HG02938 (cell line): ENCODE measurements at regions not wholly inside any gene's neighbourhood (a gene's known extent, or its start where the extent isn't known, plus 50 kb on each side); places are given as distances from the start of the nearest gene placed in this dataset.

Experiments used
- ATAC-seq: cut with Tn5 transposase; IDR thresholded peaks from one replicate; pipeline ENCODE4 v1.9.1; 2021; ENCODE audit warnings: mild to moderate bottlenecking, moderate library complexity; ENCODE audit not compliant: unreplicated experiment

DNA sequence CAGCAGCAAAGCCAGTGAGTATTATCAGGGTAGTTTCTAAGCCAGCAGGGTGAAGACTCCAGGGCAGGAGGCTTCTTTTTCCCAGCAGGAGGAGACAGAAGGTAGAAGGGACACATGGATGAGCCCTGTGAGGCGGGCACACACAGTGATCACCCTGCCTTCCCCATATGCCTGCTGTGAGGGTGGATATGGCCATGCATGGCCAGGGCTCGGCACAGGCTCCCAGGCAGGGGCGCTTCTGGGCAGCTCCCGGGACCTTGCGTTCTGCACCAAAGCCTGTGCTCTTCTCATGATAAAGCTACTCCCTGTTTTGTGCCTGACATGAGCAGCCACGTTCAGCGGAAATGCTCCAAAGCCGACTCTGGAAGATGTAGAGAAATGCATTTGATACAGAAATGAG, 807.2 kb downstream of the TYW1 start:
- no peak for ATAC-seq

DNA sequence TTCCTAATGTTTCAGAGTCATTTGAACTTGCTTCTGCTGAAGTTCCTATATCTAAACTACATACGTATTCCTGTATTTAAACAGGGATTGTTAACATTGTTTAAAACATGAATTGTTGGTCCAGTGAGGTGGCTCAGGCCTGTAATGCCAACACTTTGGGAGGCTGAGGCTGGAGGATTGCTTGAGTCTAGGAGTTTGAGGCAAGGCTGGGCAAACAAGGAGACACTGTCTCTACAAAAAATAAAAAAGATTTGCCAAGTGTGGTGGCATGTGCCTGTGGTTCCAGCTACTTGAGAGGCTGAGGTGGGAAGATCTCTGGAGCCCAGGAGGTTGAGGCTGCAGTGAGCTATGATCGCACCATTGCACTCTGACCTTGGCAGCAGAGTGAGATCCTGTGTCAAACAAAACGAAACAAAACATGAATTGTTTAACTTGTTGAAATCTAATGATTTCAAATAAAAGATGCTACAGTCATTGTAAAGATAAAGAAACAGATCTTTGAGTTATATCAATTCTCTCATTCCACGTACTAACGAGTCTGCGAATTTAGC, 809.4 kb downstream of the TYW1 start:
- no peak for ATAC-seq

DNA sequence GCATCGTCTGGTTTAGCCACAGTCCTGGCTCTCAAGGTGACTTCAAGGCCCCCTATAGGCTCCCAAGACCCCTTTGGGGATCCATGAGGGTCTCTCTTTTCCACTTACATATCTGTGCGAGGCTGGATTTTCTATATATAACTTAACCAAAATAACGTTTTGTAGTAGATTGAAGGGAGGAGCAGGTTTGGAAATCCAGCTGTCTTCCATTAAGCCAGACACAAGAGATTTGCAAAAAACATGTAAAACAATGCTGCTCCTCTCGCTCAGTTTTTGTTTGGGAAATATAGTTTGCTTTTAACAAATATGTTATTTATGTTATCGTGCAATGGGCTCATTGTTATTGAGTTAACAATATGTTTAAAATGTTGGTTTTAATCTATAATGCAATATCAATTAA, 811.2 kb downstream of the TYW1 start:
- no peak for ATAC-seq

DNA sequence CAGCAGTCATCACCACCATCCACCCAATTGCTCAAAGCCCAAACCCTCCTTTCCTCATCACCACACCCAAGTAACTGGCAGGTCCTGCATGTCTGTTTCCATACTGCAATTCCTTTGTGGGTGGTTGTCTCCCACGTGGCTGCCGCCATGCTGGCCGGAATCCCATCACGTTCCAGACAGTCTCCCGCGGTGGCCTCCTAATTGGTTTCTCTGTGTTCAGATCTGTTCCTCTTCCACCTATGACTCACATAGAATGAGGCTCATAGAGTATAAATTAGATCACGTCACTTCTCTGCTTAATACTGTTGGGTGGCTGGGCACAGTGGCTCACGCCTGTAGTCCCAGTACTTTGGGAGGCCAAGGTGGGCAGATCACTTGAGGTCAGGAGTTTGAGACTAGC, 813.0 kb downstream of the TYW1 start:
- no peak for ATAC-seq

DNA sequence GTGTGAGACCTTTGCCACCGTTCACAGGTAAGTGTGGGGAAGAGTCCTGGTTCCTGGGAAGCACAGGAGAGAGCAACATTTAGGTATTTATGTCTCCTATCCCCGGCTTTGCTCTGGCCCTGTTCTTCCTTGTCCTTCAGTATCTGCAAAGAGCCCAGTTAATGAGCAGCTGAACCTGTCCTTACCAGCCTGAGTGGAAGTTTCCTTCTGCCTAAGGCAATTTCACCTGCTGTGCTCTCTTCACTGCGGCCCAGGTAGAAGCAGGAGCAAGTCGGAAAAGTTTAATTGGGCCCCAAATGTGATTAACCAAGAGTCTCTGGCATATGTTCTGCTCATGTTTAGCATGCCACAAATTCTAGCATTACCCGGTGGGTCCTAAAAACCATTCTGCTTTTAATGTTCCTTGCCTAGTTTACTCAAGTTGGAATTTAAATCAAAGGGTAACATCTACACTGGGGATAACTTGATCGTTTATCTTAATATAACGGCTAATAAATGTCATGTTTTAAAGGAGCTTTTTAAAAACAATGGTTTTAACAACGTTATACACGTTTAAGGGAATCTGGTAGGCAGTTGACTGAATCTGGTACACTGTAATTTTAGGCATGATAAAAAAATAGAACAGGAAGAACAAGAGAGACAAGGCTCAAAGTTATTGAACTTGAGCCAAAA, 817.1 kb downstream of the TYW1 start:
- no peak for ATAC-seq

DNA sequence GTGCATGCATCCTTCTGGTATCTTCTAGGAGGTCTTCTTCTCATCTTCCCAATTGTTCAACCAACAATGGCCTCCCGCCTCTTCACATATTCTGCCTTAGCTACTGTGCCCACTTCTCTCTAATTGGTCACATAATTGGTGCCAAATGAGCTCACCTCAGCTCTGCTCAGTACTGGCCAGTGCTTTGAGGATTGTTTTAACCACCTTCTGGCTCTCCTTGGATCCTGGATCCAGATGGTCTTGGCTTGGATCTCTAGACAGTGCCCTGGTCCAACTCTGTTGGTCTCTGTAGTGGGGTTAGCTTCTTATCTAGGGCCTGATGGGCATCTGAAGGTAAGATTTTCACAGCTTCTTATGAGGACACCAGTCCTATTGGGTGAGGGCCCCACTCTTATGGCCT, 820.8 kb downstream of the TYW1 start:
- ATAC-seq: no peak

DNA sequence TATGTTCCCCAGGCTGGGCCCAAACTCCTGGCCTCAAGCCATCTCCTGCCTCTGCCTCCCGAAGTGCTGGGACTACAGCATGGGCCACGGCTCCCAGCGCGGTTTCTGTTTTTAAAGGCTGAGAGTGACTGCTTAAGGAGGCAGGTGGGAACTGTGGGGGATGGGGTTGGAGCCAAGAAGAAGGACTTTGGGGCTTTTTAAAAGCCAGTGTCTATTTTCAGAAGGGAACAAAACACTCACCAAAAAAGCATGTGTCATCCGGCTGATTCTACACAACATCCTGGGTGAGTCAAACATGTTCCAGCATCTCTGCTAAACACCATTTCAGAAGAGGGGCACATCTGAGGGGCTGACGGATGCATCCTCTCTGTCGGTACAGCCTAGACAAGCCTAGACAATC, 824.5 kb downstream of the TYW1 start:
- no peak for ATAC-seq

DNA sequence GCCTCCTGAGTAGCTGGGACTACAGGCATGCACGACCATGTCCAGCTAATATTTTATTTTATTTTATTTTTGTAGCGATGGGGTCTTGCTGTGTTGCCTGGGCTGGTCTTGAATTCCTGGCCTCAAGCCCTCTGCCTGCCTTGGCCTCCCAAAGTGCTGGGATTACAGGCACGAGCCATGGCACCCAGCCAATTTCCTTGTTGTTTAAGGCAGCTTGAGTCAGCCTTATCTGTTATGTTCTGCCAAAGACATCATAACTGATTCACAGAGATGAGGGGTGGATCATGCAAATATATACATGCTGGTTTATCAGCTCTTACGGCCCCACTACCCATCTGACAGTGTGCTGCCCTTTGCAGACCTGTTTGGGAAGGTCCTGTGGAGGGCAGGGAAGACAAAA, 826.7 kb downstream of the TYW1 start:
- ATAC-seq: no peak

DNA sequence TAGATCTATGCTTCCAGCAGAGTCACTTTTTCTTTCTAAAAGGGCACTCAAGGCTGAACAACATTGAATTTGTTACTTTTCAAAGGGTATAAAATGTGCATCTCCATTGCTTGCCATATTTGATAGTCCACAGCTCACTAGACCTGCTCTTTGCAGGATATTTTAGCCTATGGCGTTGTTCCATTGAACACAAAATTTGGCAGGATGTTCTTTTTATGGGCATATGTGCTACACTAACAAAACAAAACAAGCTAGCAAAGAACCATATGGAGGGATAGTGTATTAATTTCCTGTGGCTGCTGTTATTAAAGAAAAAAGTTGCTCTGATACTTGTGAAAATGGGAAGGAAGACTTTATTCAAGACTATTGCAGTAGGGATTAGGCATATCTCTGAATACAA, 828.7 kb downstream of the TYW1 start:
- no peak for ATAC-seq

DNA sequence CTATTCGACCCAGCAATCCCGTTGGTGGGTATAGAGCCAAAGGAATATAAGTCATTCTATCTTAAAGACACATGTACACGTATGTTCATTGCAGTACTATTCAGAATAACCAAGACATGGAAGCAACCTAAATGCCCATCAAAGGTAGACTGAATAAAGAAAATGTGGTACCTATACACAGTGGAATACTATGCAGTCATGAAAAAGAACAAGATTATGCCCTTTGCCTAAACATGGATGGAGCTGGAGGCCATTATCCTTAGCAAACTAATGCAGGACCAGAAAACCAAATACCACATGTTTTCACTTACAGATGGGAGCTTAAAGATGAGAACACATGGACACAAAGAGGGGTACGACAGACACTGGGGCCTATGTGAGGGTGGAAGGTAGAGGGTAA, 845.3 kb downstream of the TYW1 start:
- ATAC-seq: no peak

DNA sequence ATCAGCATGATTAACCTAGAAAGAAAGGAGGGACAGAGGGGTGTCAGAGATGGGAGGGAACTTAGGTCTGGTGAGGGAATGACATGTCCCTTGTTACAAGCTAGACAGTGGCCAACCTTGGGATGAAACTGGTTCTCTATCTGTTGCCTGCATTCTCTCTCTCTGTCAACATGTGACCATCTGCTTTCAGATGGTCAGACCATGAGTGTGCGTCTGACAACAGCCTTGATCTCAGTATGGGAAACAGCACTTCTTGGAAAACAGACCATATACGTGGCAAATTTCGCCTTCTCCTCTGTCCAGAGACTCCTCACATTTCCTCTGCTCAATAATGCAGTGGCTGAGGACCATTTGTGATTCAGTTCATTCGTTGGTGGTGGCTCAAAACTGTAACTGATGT, 845.9 kb downstream of the TYW1 start:
- ATAC-seq: no peak

DNA sequence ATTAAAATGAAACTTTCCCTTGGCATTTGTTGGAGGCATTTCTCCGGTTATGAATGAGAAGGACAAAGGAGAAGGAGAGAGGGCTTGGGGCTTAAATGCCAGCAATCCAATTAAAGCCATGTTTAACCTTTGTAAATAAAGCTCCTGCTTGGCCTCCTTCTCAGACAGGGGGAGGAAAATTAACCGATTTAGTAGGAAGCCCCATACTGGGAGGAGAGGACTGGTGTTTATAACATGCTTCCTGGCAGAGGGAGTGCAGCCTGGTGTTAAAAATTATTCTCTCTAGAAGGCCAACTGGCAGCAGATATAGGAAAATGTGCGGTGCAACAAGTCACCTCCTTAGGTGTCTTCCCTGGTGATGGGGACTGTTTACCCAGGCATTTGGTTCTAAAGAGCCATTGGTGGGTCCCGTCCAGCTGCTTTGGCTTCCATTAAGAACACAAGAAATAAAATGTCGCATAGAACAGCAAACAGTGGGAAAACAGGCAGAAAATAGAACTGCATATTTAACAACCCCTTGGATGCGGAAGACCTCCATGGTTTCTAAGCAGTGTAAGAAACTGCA, 846.5 kb downstream of the TYW1 start:
- no peak for ATAC-seq

DNA sequence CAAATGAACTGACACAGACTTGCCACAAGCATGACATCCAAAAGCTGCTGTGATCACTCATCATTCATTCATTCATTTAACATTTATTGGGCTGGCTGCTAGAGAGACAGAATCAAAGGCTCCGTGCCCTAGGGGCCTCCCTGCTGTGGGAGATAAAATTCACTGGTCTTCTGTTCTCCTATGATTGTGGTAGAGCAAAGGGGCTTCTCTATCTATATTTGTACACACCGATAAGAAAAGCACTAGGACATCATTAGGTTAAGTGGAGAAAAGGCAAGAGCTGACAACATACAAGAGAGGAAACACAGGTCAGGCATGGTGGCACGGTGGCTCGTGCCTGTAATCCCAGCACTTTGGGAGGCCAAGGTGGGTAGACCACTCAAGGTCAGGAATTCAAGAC, 847.0 kb downstream of the TYW1 start:
- ATAC-seq: no peak

DNA sequence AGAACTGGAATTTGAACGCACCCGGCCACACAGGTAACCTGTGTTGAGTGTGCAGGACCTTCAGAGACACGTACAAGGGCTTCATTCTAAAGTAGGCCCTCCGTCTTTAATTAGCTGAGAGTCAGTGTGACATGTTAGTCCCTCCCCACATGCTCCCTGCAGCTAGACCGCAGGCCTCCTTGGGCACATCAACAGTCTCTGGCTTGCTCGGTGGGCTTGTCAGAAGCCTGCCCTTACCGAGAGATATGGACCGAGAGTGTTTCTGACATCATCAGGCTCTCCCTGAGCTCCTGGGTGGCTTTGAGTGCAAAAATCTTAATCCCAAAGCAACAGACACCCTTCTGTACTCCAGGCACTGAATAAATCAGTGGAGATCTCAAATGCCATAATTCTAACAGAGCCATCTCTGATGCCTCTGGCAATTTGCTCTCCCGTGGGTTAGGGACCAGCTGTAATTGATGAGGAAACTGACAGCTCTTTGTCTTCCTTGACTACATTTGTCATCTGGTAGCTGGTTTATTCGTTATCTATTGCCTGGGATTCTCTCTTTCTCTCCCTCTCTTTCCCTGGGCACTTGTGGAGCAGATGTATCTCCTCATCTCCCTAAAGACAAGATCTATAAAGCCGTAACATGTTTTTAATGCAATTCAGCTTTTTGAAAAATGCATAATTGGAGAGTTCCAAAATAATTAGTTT, 850.6 kb downstream of the TYW1 start:
- ATAC-seq: no peak

DNA sequence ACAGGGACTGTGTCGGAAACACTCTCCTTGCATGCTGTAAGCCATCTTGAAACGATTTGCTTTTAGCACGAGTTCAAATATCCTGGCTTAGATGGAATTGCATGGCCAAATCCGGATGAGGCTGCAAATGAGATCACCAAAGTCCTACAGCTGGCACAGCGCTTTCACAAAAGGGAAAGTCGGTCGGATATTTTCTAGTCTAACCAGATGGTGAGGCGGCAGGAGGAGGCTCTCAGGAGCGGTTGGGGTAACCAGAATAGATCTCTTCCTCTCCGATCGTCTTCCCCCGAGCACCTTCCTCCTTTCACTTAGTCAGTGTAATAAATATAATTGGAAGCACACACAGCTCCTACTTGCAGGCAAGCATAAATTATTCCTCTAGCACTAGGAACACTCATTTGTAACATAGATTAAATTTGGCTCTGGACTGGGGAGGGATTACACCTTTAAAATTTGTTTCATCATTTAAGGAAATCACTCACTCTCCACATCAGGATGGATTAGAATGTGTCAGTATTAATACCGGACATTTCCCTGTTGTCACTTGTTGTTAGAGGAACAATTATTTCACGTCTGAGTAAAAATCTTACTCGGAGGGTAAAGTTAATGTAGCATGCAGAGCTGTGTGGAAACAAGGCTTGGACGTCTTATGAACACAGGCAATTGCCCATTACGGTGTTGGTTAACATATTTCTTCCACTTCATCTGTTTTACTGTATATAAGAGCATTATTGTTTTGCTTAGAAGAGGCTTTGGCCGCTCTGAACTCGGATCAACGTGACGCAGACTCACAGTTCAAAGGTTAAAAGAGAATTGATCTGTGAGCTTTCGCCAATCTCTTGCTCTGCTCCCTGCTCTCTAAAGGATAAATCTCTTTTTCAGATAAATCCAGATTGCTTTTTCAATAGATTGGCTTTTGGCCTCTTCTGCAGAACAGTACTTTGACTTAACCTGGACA, 857.9 kb downstream of the TYW1 start:
- no peak for ATAC-seq

DNA sequence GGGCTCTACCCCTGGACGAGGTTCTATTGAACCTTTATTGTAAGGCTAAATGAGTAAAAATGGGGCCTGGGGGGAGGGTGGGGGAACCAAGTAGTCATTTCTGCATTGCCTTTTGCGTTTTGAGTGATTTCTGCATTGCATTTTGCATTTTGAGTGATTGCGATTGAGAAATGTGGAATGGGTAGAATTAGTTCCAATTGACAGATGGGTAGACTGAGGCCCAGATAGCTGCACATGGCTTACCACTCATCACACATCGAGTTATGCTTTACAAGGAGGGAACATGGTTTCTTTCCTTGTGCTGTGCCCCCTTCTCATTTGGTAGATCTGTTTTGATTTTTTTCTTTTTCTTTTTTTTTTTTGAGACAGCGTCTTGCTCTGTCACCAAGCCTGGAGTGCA, 858.7 kb downstream of the TYW1 start:
- no peak for ATAC-seq

DNA sequence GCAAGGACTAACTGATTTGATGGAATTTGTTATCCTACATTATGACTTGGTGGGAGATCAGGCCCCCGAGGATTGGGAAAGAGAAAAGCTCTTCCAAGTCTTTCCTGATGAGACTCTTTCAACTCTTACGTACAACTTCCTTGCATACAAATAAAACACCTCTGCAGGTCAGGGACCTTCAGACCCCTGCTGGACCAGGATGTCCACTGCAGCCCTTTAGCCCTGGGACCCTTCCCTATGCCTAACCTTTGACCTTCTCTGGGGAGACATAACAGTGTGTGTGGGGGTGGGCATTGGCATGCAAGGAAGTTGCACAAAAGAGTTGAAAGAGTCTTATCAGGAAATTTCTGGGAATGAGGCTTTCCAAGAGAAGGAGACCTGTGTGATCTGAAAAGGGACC, 859.4 kb downstream of the TYW1 start:
- no peak for ATAC-seq

DNA sequence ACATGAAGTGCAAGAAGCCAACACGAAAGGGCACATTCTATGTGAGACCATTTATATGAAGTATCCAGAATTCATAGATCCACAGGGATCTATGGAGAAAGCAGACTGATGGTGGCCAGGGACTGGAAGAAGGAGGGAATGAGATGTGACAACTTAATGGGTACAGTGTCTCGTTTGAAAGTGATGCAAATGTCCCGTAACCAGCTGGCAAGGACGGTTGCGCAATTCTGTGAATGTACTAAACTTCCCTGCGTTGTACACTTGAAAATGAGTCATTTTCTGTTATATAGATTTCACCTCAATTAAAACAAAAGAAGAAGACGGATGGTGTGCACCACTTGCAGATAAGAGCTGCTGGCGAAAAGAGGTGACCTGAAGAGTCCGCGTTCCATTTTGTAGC, 861.1 kb downstream of the TYW1 start:
- no peak for ATAC-seq

DNA sequence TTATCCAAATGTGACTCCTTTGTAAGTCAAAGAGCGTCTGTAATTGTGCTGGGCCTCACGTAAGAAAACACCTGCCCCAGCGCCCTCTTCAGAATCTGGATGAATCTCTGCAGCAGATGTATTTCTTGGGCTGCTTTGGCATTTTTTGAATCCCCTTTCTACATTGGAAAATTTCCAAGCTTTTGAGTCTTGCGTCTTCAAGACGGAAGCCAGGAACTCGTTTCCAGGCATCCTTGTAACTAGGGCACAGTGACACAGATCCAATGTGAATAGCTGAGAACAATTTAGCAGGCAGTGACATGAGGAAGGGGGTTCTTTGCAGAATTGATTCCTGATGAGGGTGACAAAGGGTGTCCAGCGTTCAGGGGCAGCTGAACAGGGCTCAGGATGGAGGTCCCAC, 862.3 kb downstream of the TYW1 start:
- no peak for ATAC-seq

DNA sequence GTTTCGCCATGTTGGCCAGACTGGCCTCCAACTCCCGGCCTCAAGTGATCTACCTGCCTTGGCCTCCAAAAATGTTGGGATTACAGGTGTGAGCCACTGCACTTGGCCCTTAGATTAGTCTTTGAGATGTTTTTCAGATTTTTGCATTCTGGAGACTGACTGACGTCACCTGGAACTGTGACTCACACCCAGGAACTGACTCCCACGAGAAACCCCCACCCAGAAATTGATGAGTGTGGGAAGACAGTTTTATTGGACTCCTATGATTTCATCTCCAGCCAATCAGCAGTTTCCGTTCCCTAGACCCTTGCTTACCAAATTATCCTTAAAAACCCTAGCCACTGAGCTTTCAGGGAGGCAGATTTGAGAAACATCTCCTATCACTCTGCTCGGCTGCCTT, 867.3 kb downstream of the TYW1 start:
- no peak for ATAC-seq

DNA sequence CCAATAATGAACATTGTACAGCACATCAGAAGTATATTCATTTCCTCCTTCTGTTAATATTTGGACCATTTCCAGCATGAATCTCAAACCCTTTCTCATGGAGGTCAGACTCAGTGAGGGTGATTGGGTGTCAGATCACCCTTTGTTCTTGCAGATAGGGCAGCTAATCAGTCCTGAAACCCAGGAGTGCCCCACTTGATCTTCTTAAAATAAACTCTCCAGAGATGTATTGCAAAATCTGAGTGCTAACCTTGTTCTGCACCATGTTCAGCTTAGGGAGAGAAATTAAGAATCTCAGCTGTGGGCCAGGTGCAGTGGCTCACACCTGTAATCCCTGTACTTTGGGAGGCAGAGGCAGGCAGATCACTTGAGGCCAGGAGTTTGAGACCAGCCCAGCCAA, 869.4 kb downstream of the TYW1 start:
- no peak for ATAC-seq
